ENCODE measurements at regions not wholly inside any gene's neighbourhood (a gene's known extent, or its start where the extent isn't known, plus 50 kb on each side); places are given as distances from the start of the nearest gene placed in this dataset.
"Not testable (repeated sequence)": the region's sequence is repeated elsewhere in the genome, so short reads cannot be mapped to it uniquely, and the experiment has no call there.

DNA sequence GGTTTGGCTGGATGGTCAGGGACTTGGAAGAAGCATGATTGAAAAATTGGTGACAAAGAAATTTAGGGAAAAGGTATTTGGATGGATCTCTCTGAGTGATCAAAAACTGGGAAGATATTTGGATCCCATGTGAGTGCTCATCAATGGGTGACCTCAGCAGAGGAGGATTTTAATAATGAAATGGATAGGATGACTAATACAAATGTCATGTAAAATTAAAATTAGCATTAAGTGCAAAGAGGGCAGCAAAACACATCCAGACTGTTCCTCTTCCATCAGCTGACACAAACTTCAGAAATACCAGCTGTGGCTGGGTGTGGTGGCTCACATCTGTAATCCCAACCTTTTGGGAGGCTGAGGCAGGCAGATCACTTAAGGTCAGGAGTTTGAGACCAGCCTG is 151.7 kb downstream of the THBS2 start:
- no peak for DNase-seq (ENCODE audit: low read depth in 2 of 3, low spot score in 2 of 3)

DNA sequence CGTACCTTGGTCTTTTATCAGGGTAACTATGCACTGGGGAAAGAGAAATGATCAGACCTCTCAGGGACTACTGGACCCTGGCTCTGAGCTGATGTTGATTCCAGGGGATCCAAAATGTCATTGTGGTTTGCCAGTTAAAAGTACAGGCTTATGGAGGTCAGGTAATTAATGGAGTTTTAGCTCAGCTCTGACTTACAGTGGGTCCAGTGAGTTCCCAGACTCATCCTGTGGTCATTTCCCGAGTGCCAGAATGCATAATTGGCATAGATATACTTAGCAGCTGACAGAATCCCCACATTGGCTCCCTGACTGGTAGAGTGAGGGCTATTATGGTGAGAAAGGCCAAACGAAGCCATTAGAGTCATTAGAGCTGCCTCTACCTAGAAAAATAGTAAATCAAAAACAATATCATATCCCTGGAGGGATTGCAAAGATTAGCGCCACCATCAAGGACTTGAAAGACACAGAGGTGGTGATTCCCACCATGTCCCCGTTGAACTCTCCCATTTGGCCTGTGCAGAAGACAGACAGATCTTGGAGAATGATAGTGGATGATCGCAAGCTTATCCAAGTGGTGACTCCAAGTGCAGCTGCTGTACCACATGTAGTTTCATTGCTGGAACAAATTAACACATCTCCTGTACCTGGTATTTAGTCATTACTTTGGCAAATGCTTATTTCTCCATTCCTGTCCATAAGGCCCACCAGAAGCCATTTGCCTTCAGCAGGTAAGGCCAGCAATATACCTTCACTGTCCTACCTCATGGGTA is 152.4 kb downstream of the THBS2 start:
- no peak for DNase-seq (ENCODE audit: low read depth in 2 of 3, low spot score in 2 of 3)

DNA sequence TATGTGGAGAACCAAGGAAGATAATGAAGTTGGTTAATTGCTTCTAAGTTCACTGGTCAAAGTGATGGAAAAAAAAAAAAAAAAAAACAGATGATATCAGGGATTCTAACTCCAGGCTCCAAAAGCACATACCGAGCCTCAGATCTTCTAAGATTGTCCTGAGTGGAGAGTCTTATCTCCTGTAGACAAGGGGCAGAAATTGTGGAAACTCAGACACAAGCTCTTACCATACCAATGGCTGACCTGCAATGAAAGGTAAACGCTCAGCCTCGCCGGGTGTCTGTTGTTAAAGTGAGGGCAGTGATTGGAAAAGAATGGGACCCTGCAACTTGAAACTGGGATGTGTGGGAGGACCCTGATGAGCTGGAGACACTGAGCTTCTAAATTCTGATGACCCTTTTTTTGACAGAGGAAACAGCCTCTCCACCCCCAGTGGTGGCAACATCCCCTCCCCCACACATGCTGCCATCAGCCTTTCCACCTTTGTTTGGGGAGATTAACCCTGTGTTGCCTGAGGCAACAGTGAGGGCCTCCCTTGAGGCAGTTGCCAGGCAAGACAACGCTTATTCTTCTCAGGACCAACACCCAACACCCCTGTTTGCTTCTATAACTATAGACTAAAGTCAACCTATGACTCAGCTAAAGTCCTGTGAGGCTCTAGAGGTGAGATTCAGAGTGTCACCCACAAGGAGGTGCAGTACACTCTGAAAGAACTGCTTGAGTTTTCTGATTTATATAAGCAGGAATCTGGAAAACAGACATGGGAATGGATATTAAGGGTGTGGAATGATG is 154.0 kb downstream of the THBS2 start:
- DNase-seq (ENCODE audit: low read depth in 2 of 3, low spot score in 2 of 3), result no peak

DNA sequence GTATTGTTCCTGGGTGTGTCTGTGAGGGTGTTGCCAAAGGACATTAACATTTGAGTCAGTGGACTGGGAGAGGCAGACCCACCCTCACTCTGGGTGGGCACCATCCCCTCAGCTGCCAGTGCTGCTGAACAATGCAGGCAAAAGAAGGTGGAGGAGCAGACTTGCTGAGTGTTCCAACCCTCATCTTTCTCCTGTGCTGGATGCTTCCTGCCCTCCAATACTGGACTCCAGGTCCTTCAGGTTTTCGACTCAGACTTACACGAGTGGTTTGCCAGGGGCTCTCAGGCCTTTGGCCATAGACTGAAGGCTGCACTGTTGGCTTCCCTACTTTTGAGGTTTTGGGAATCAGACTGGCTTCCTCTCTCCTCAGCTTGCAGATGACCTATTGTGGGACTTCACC is 155.0 kb downstream of the THBS2 start:
- DNase-seq (ENCODE audit: low read depth in 2 of 3, low spot score in 2 of 3), result not testable (repeated sequence)

DNA sequence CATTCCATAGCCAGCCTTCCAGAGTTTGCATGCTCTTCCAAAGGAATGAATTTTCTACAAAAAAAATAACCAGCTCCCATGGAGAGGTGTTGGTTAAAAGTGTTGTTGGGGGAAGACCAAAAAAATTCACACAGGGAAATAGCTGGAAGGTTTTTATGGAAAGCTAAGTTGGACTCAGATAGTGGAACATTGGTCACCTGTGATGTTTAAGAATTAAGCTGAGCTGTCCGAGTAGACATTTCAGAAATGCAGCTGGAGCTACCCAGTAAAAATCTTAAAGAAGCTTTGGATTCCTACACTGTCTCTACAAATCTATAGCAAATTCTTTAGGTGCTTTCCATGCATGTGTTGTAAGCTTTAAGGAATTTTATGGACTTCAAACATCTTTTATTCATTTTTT is 155.5 kb downstream of the THBS2 start:
- DNase-seq (ENCODE audit: low read depth in 2 of 3, low spot score in 2 of 3), result no peak

DNA sequence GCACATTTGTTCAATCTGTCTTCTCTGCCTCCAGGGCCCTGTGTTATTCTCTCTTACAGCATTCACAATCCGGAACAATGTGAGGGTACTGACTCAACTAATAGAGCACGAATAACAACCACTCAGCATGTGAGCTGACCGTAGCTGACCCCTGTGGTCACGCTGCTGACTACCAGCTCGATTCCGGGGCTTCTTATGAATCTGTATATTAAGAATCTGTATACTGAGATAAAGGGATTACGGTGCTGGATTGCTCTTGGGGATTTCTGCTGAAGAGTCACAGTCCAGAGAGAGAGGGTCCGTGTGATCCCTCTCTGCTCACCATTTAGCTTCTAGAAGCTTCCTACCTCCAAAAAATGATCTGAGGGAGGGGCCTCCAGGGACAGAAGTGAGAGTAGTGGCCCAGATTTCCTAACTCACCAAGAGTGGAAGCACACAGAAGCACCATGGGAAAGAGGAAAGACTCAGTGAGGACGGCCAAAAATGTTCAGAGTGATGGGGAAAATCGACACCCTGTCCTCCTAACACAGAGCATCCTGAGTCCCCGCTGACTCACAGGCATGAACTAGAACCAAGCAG is 156.2 kb downstream of the THBS2 start:
- no peak for DNase-seq (ENCODE audit: low read depth in 2 of 3, low spot score in 2 of 3)

DNA sequence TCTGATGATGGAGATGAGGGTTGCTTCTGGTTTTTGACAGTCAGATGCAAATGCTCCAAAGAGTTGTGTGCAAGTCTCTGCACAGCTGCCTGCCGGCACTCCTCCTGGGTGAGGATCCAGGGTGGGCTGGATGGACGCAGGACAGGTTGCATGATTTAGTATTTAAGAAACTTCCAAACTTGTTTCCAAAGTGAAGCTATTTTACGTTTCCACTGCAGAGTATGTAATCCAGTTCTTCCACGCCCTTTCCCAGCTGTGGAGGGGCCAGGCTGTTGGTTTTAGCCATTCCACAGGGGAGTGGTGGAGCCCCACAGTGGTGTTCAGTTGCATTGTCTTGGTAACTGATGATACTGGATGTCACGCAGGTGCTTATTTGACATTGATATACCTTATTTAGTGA is 157.3 kb downstream of the THBS2 start:
- DNase-seq (ENCODE audit: low read depth in 2 of 3, low spot score in 2 of 3), result no peak

DNA sequence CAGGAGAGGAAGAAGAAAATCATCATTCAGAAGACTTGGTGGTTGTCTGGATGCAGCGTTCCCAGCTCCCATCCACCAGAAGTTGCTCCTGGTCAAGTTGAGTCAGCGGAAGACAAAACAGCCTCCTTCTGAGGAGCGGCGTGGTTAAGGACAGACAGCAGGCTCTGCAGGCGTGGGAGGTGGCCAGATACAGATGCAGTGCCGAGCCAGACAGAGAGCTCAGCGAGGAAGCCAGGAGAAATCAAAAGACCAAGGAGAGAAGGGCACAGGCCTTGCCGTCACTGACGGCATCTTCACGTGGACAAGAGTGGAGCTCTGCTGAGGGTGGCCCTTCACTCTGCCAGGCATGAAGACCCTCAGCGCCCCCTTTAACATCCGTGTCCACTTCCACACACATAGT is 158.5 kb downstream of the THBS2 start:
- DNase-seq (ENCODE audit: low read depth in 2 of 3, low spot score in 2 of 3), result no peak

DNA sequence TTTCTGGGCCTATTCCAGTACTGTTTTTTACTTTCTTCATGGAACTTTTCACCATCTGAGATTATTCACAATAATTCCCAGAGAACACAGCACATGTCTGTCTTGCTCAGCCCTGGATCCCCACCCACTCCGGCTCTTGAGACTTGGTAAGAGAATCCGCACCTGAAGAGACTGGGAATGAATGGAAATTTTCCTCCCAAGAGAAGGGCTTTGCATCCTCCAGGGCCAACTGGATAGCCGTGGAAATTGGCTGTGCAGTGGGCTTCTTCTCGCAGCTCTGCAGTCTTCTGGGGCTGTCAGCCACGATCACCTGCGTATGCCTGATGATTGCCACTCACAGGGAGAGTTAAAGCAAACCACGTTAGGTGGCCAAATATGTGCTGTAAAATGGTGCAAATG is 159.1 kb downstream of the THBS2 start:
- DNase-seq (ENCODE audit: low read depth in 2 of 3, low spot score in 2 of 3), result no peak

DNA sequence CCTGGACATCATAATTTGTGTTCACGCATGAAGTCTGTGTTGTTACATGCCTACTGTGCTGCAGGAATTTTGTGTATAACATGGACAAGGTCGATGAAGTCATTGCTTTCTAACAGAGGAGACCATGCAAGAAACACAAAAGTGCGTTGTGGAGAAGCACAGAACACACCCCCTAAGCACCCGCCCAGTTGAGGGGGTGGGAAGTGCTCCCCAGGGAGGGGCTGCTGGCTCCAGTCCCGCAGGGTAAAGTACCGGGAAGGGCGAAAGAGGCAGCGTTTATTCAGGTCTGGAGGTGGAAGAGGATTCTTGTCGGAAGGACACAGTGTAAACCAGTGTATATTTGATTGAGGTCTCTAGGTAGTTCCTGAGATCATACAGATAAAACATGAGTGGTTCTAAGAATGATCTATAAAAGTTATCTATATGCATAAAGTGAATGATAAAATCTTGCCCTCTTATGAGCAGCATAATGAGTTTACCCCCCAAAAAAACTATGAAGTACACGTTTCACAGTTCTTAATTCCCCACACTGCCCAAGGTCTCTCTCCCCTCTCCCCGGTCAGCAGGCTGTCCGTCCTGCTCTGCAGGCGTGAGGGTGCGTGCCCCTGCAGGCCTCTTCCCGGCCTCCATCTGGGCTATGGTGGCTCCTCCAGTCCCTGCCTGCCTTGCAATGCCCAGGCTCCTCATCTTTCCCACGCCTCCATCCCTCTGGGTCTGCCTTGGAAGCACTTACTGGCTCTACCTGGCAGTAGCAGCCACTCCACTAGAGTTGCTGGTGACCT is 159.7 kb downstream of the THBS2 start:
- DNase-seq (ENCODE audit: low read depth in 2 of 3, low spot score in 2 of 3), result no peak

DNA sequence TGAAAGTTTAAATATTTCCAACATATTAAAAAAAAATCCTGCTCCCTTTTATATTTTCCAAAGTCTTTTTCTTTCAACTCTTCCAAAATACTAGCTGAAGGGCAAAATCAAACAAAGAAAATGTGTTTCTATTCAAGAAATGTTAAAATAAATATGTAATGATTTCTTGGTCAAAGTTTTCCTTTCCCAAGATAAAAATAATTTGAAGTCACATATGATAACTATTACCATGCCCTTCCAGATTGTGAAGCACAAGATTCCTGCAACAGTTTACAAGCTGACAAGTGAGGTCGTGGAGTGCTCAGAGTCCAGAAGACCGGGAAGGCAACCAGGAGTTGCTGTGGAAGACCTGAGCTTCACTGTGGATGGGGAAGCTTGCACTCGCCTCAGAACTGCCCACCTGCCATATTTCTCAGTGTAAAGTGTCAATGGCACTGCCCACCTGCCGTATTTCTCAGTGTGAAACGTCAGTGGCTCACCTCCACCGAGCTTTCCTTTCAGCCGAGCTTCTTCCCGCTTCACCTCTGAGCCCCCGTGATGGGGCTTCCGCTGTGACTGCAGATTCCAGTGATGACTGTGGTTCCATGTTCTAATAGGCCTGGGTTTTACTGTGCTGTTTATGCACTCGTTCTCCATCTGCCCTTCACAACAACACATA is 160.5 kb downstream of the THBS2 start:
- no peak for DNase-seq (ENCODE audit: low read depth in 2 of 3, low spot score in 2 of 3)

DNA sequence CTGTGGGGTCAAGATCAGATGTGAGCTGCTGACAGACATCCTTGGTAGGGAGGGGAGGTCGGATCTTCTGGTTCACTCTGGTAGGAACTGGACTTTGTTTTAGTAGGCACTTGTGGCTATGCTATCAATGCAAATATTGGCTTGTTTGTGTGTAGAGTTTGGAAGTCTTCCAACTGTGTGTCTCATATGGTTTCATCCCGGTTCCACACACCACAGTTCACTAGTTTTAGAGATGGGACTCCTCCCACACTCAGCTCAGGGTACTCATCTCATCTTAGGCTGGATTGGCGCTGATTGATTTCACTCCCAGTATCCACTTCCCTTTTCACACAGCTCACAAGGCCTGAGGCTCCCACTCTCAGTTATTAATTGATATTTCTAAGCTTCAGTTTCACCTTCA is 161.3 kb downstream of the THBS2 start:
- DNase-seq (ENCODE audit: low read depth in 2 of 3, low spot score in 2 of 3), result no peak

DNA sequence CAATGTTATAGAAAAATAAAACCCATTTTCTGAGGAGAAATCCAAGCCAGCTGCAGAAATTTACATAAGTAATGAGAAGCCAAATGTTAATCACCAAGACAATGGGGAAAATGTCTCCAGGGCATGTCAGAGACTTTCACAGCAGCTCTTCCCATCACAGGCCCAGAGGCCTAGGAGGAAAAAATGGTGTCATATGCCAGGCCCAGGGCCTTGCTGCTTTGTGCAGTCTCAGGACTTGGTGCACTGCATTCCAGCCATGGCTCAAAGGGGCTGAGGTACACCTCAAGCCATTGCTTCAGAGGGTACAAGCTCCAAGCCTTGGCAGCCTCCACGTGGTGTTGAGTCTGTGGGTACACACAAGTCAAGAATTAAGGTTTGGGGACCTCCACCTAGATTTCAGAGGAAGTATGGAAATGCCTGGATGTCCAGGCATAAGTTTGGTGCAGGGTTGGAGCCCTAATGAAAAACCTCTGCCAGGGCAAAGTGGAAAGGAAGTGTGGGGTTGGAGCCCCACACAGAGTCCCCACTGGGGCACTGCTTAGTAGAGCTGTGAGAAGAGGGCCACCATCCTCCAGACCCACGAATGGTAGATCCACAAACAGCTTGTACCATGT is 163.0 kb downstream of the THBS2 start:
- not testable (repeated sequence) for DNase-seq (ENCODE audit: low read depth in 2 of 3, low spot score in 2 of 3)

DNA sequence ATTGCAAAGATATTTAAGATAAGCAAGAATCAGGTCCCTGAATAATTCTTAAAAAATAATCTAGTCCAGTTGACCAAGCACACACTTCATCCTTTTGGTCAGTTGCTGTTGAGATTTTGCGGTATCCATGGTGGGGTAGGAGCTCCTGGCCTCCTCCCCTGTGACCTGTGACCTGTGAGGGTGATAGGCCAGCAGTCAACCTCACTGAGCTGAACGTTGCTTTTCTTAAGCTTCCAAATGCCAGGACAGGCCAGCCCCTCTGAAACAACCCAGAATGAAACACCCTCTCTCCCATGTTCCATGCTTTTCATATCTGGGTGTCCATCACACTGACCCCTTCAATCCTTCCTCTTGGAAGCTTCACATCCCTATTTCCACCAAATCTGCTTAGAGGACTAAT is 164.9 kb downstream of the THBS2 start:
- no peak for DNase-seq (ENCODE audit: low read depth in 2 of 3, low spot score in 2 of 3)

DNA sequence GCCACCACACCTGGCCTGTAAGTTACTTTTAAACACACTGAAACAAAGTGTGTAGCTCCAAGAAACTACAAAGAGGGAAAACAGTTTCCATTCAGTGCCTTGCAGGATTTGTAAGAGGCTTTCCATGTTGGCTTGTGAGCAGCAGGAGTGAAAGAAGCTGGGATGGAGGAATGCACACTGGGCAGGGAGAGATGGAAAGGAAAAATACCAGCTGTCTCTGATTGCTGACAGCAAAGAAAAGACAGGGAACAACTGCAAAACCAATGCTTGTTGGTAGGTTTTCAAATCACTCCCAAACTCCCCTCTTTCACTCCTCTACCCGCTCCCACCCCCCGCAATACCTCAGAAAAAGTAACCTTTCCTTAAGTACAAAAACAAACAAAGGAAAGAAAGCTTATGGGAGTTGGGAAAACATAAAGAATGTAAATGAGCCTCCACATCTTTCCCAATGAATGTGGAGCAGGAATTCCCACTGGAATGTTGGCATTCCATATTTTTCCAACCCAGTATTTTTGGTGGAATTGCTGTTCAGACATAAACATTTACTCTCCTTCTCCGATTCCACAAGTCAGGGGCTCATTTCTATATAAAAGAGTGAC is 166.1 kb downstream of the THBS2 start:
- DNase-seq (ENCODE audit: low read depth in 2 of 3, low spot score in 2 of 3), result no peak

DNA sequence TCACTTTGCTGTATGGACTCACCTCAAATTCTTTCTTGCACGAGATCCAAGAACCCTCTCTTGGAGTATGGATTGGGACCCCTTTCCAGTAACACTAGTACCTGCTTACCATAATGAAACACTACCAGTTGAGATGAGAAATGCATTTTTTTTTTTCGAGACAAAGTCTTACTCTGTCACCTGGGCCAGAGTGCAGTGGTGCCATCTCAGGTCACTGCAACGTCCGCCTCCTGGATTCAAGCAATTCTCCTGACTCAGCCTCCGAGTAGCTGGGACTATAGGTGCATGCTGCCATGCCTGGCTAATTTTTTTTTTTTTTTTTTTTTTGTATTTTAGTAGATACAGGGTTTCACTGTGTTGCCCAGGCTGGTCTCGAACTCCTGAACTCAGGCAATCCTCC is 167.0 kb downstream of the THBS2 start:
- not testable (repeated sequence) for DNase-seq (ENCODE audit: low read depth in 2 of 3, low spot score in 2 of 3)

DNA sequence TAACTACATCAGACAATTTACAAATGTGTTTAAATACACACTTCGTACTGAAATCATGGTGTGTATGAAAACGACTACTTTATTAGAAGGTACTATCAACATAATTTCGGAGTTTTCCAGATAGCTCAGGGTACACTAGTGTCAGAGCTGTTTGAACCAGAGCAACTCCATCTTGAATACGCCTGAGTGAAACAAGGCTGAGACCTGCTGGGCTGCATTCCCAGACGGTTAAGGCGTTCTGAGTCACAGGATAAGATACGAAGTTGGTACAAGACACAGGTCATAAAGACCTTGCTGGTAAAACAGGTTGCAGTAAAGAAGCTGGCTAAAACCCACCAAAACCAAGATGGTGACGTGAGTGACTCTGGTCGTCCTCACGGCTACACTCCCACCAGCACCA is 167.6 kb downstream of the THBS2 start:
- DNase-seq (ENCODE audit: low read depth in 2 of 3, low spot score in 2 of 3), result no peak

DNA sequence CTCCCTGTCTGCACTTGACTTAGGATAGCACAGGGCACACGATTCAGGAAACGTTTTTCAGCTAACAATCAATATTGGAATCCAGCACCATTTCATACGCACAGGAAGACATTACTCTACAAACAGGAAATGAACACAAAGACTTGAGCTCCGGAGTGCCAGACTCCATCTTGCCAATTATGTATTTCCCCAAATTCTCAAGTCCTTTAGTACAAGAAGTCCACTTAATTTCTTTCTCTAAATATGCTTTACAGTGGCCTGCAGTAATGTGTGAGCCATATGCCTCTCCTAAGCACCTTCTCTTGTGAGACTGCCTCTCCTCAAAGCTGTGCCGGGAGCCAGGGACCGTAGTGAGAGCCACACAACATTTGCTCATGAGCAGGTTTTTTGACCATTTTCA is 168.2 kb downstream of the THBS2 start:
- no peak for DNase-seq (ENCODE audit: low read depth in 2 of 3, low spot score in 2 of 3)

DNA sequence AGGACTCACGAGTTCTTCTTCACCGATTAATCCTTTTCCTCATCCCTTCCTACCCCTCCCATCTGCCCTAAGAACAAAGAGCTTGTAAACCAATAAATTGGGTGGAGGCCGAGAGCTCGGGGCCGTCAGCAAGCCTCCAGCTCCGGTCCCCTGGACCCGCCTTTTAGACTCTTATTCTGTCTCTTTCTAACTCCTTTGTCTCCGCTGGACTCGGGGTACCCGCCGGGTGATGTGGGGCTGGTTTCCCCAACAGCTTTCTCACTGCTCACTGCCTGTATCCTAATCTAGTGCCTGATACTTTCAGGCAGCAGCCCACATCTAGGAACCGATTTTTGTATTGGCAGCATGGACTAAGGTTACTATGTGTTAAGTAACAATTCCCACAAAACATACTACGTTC is 169.1 kb downstream of the THBS2 start:
- DNase-seq (ENCODE audit: low read depth in 2 of 3, low spot score in 2 of 3), result not testable (repeated sequence)

DNA sequence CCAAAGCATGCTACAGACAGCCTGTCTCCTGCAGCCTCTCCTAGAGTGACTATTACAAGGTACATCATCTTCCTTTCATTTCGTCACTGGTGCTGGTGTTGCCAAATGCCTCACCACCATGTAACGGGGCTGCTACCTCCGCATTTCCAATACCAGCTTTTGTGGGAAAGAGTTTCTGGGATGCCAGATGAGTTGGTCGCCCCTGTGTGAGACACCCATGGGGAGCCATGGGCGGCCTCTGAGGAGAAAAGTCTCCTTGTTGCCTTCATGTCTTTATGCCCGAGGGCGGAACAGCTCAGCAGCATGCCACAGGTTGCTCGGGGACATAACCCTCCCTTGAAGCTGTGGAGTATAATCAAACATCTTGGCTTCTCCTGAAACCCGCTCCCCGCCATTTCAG is 169.6 kb downstream of the THBS2 start:
- DNase-seq (ENCODE audit: low read depth in 2 of 3, low spot score in 2 of 3), result no peak

Measured in activated CD8-positive, alpha-beta memory T cell treated with anti-CD3 and anti-CD28 coated beads for 48 hours (primary cell).